CD14-positive monocyte (primary cell): ENCODE measurements at regions not wholly inside any gene's neighbourhood (a gene's known extent, or its start where the extent isn't known, plus 50 kb on each side); places are given as distances from the start of the nearest gene placed in this dataset.

Source experiments
- DNase-seq, 3 donors: peaks; one replicate each; pipeline ENCODE4 v3.0.0-alpha.2; 2011 to 2022
- H2AFZ ChIP-seq: 2 replicates; pipeline ENCODE4 v1.6.0; 2012; ENCODE audit warnings: mild to moderate bottlenecking, low read depth, low read length, inconsistent platforms; ENCODE audit not compliant: insufficient read depth, poor library complexity, severe bottlenecking
- H3K27ac ChIP-seq, 2 donors: 1 replicate in 1 of 2; 2 replicates in 1 of 2; pipeline ENCODE4 v1.5.1; 2012 to 2013; ENCODE audit warnings: low read length in 2 of 2, control low read depth in 1 of 2, inconsistent platforms in 1 of 2, low read depth in 1 of 2, mild to moderate bottlenecking in 1 of 2
- H3K27me3 ChIP-seq, 2 donors: one replicate each; pipeline versions ENCODE4 v1.6.0 to v1.6.1; 2011 to 2013; ENCODE audit warnings: low read length in 2 of 2; ENCODE audit not compliant: control insufficient read depth in 2 of 2, insufficient read depth in 2 of 2
- H3K36me3 ChIP-seq, 2 donors: replicated peaks in 1 of 2; 1 replicate in 1 of 2; 2 replicates in 1 of 2; pipeline versions ENCODE4 v1.5.1 to v1.6.1; 2012 to 2013; ENCODE audit warnings: low read length in 2 of 2, control low read depth in 1 of 2, inconsistent platforms in 1 of 2, mild to moderate bottlenecking in 1 of 2; ENCODE audit not compliant: insufficient read depth in 2 of 2, control insufficient read depth in 1 of 2
- H3K4me1 ChIP-seq, 2 donors: 1 replicate in 1 of 2; 2 replicates in 1 of 2; pipeline versions ENCODE4 v1.5.1 to v1.6.1; 2012 to 2013; ENCODE audit warnings: low read length in 2 of 2, control low read depth in 1 of 2, inconsistent platforms in 1 of 2, mild to moderate bottlenecking in 1 of 2, moderate library complexity in 1 of 2; ENCODE audit not compliant: insufficient read depth in 2 of 2, control insufficient read depth in 1 of 2
- H3K4me2 ChIP-seq: replicated peaks from 2 replicates; pipeline ENCODE3; 2012; ENCODE audit warnings: low read length, moderate library complexity, mild to moderate bottlenecking; ENCODE audit not compliant: poor library complexity, severe bottlenecking; ENCODE audit errors: extremely low read depth
- H3K4me3 ChIP-seq, 3 experiments: fragments of 200-600 bp in 1 of 3; sonication (generic) in 1 of 3; replicated peaks in 1 of 3; 1 replicate in 2 of 3; 2 replicates in 1 of 3; pipeline ENCODE4 v1.5.1; 2011 to 2013; ENCODE audit warnings: low read length in 3 of 3, mild to moderate bottlenecking in 3 of 3, control low read depth in 2 of 3, low read depth in 2 of 3, inconsistent platforms in 1 of 3, moderate library complexity in 1 of 3
- H3K79me2 ChIP-seq: 2 replicates; pipeline ENCODE4 v1.6.0; 2012; ENCODE audit warnings: mild to moderate bottlenecking, control low read depth, inconsistent platforms, low read length, moderate library complexity; ENCODE audit not compliant: insufficient read depth
- H3K9ac ChIP-seq: 2 replicates; pipeline ENCODE4 v1.6.0; 2017; ENCODE audit warnings: low read length, mild to moderate bottlenecking; ENCODE audit not compliant: insufficient read depth, poor library complexity, severe bottlenecking
- H3K9me3 ChIP-seq, 2 donors: replicated peaks in 1 of 2; 1 replicate in 1 of 2; 2 replicates in 1 of 2; pipeline versions ENCODE4 v1.5.1 to v1.6.1; 2012 to 2013; ENCODE audit warnings: low read length in 2 of 2, control low read depth in 1 of 2; ENCODE audit not compliant: control insufficient read depth in 1 of 2, insufficient read depth in 1 of 2
- H4K20me1 ChIP-seq: 2 replicates; pipeline ENCODE4 v1.6.0; 2012; ENCODE audit warnings: mild to moderate bottlenecking, low read length, control low read depth, moderate library complexity; ENCODE audit not compliant: insufficient read depth
- H3K27ac Mint-ChIP-seq, 7 donors: one replicate each; pipeline ENCODE4 v1.8.0; 2020; ENCODE audit warnings: mild to moderate bottlenecking in 7 of 7, mixed read lengths in 7 of 7, moderate library complexity in 6 of 7, inconsistent platforms in 2 of 7
- H3K27me3 Mint-ChIP-seq, 3 donors: one replicate each; pipeline ENCODE4 v1.8.0; 2021 to 2022; ENCODE audit warnings: low read depth in 3 of 3, mild to moderate bottlenecking in 3 of 3, mixed read lengths in 3 of 3, moderate library complexity in 3 of 3, inconsistent platforms in 1 of 3
- H3K36me3 Mint-ChIP-seq, 2 donors: one replicate each; pipeline ENCODE4 v1.8.0; 2020; ENCODE audit warnings: mixed read lengths in 2 of 2, inconsistent platforms in 1 of 2, mild to moderate bottlenecking in 1 of 2
- H3K4me1 Mint-ChIP-seq: one replicate; pipeline ENCODE4 v1.8.0; 2020; ENCODE audit warnings: mild to moderate bottlenecking, mixed read lengths
- H3K4me3 Mint-ChIP-seq, 2 donors: one replicate each; pipeline ENCODE4 v1.8.0; 2020; ENCODE audit warnings: mild to moderate bottlenecking in 2 of 2, mixed read lengths in 2 of 2, moderate library complexity in 1 of 2
- H3K9me3 Mint-ChIP-seq, 7 donors: one replicate each; pipeline ENCODE4 v1.8.0; 2020 to 2022; ENCODE audit warnings: mixed read lengths in 7 of 7, mild to moderate bottlenecking in 6 of 7, moderate library complexity in 6 of 7, inconsistent platforms in 2 of 7
- CTCF ChIP-seq: fragments of 200-600 bp; IDR thresholded peaks from one replicate; pipeline ENCODE4 v1.8.0; 2022; ENCODE audit warnings: antibody characterized with exemption, mild to moderate bottlenecking
- WGBS: methylation state at CpG from one replicate; pipeline ENCODE4 v1.1.5; 2013; ENCODE audit warnings: missing lambda C conversion rate; ENCODE audit not compliant: insufficient coverage; 5-methylcytosine and 5-hydroxymethylcytosine counted together
- intact Hi-C, 2 donors: fragments of 100-400 bp; cut with micrococcal nuclease; formaldehyde crosslinking; loops; one replicate each; pipeline versions ENCODE4 v1.15.0 to v1.15.1; 2023

DNA sequence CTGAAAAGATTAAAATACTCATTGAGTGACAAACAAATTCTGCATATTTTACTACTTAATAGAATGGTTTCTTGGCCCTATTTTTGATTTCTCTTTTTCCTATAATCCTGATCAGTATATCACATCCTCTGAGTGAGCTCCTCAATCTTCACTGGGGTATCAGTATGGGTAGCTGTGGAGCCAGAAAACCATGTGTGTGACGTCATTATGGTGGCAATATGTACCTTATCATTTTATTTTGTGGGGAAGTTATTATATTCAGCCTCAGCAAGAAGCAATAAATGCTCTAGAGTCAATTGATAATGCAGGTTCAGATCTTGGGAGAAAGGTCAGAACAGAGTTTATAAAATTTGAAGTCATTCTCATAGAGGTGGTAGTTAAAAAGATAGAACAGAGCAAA, 1135.7 kb upstream of the CADM2 start:
- Mint-ChIP-seq H3K27me3 (no peaks in the 10 kb centered on the region), H3K36me3 (no peaks in the 10 kb centered on the region), H3K27ac (no peak overlapping the region), H3K9me3 (peaks cover 0 to 4% (median 0%) of the 10 kb centered on the region in 7 donors), H3K4me1 (no peaks in the 10 kb centered on the region), H3K4me3 (no peak overlapping the region)
- H3K79me2 ChIP-seq: no peaks in the 10 kb centered on the region
- intact Hi-C loops: no loop called here
- no peak overlapping the region for H3K4me2 ChIP-seq
- H3K4me3 ChIP-seq: no peak overlapping the region
- WGBS: no CpG with 5 or more reads among the region's 1 CpG
- no peaks in the 10 kb centered on the region for H3K4me1 ChIP-seq
- H2AFZ ChIP-seq: no peak overlapping the region
- no peak for TF ChIP-seq CTCF
- DNase-seq: no peak
- no peaks in the 10 kb centered on the region for H4K20me1 ChIP-seq
- H3K9ac ChIP-seq: no peak overlapping the region
- H3K27ac ChIP-seq: no peak overlapping the region
- H3K36me3 ChIP-seq: no peaks in the 10 kb centered on the region
- no peaks in the 10 kb centered on the region for H3K27me3 ChIP-seq
- H3K9me3 ChIP-seq: no peaks in the 10 kb centered on the region

- H3K27ac ChIP-seq: no peak overlapping the region
- DNase-seq: no peak
- no peaks in the 10 kb centered on the region for H3K36me3 Mint-ChIP-seq
- no peak overlapping the region for H3K4me3 Mint-ChIP-seq
- no peaks in the 10 kb centered on the region for H3K36me3 ChIP-seq
- peaks cover 0 to 3% of the 10 kb centered on the region in 2 donors for H3K9me3 ChIP-seq
- no peak overlapping the region for H2AFZ ChIP-seq
- no peaks in the 10 kb centered on the region for H3K27me3 ChIP-seq
- no peaks in the 10 kb centered on the region for H3K27me3 Mint-ChIP-seq
- H4K20me1 ChIP-seq: no peaks in the 10 kb centered on the region
- H3K9ac ChIP-seq: no peak overlapping the region
- 67% methylated on average over 2 of the region's 4 CpGs for WGBS
- no peaks in the 10 kb centered on the region for H3K4me1 Mint-ChIP-seq
- H3K4me2 ChIP-seq: no peak overlapping the region
- H3K4me3 ChIP-seq: no peak overlapping the region
- no peaks in the 10 kb centered on the region for H3K79me2 ChIP-seq
- no peaks in the 10 kb centered on the region for H3K4me1 ChIP-seq
- peaks cover 0 to 10% (median 5%) of the 10 kb centered on the region in 7 donors for H3K9me3 Mint-ChIP-seq
- no peak overlapping the region for H3K27ac Mint-ChIP-seq
- no peak for TF ChIP-seq CTCF
- intact Hi-C loops: no loop called here
Measured at GRCh38 chr3:83835040-83835439, 1123.7 kb upstream of the CADM2 start.
